Colonic mucosa (tissue), 4 donors: ENCODE measurements at regions not wholly inside any gene's neighbourhood (a gene's known extent, or its start where the extent isn't known, plus 50 kb on each side); places are given as distances from the start of the nearest gene placed in this dataset.

Experiments
- DNase-seq: peaks from one replicate; pipeline ENCODE4 v3.0.0-alpha.2; 2020
- H3K27ac ChIP-seq: fragments of 200-600 bp; one replicate; pipeline ENCODE4 v1.8.0; 2021
- H3K27me3 ChIP-seq: fragments of 200-600 bp; one replicate; pipeline ENCODE4 v1.8.0; 2021
- H3K36me3 ChIP-seq: fragments of 200-600 bp; one replicate; pipeline ENCODE4 v1.8.0; 2021
- H3K4me1 ChIP-seq: fragments of 200-600 bp; one replicate; pipeline ENCODE4 v1.8.0; 2021; ENCODE audit warnings: mild to moderate bottlenecking
- H3K4me3 ChIP-seq: fragments of 200-600 bp; one replicate; pipeline ENCODE4 v1.8.0; 2021
- H3K9ac ChIP-seq, 2 donors: one replicate each; pipeline ENCODE4 v1.7.0; 2013; ENCODE audit warnings: control low read depth in 2 of 2, low read depth in 2 of 2, low read length in 2 of 2
- H3K9me3 ChIP-seq: fragments of 200-600 bp; one replicate; pipeline ENCODE4 v1.8.0; 2021
- CTCF ChIP-seq: fragments of 200-600 bp; IDR thresholded peaks from one replicate; pipeline ENCODE4 v1.8.0; 2022; ENCODE audit warnings: antibody characterized with exemption, mild to moderate bottlenecking
- intact Hi-C: fragments of 100-400 bp; cut with DNase I; formaldehyde crosslinking; loops from one replicate; pipeline ENCODE4 v1.14.1; 2022
- donor health status: healthy.
- donor health status: DM: no; HTN: no; CAD: no.
- donor health status: DM: no; HTN: no; CAD: no.

GRCh38 chr4:180541678-180542077 is 1701.5 kb upstream of the TENM3 start:
- no peak for TF ChIP-seq CTCF
- intact Hi-C loops = no loop called here
- Histone ChIP-seq H3K4me1 (no peaks in the 10 kb centered on the region), H3K4me3 (no peak overlapping the region), H3K9ac (no peak overlapping the region), H3K36me3 (no peaks in the 10 kb centered on the region), H3K27me3 (no peaks in the 10 kb centered on the region), H3K9me3 (no peaks in the 10 kb centered on the region), H3K27ac (no peak overlapping the region)
- DNase-seq = no peak

- Histone ChIP-seq H3K4me3 (no peak overlapping the region), H3K9ac (no peak overlapping the region), H3K4me1 (no peaks in the 10 kb centered on the region), H3K36me3 (no peaks in the 10 kb centered on the region), H3K9me3 (no peaks in the 10 kb centered on the region), H3K27me3 (no peaks in the 10 kb centered on the region), H3K27ac (no peak overlapping the region)
- no peak for DNase-seq
- TF ChIP-seq CTCF = no peak
- intact Hi-C loops = no loop called here
Observed at GRCh38 chr4:180542445-180543100, 1700.6 kb upstream of the TENM3 start.

GRCh38 chr4:180550106-180550505 is 1693.1 kb upstream of the TENM3 start:
- Histone ChIP-seq H3K4me3 (no peak overlapping the region), H3K4me1 (no peaks in the 10 kb centered on the region), H3K9me3 (no peaks in the 10 kb centered on the region), H3K36me3 (no peaks in the 10 kb centered on the region), H3K27me3 (no peaks in the 10 kb centered on the region), H3K27ac (no peak overlapping the region), H3K9ac (no peak overlapping the region)
- intact Hi-C loops = no loop called here
- no peak for TF ChIP-seq CTCF
- no peak for DNase-seq

GRCh38 chr4:180557348-180557747 is 1685.9 kb upstream of the TENM3 start:
- no peak overlapping the region for H3K9ac ChIP-seq
- DNase-seq = no peak
- H3K4me1 ChIP-seq = no peaks in the 10 kb centered on the region
- no peaks in the 10 kb centered on the region for H3K36me3 ChIP-seq
- no peaks in the 10 kb centered on the region for H3K9me3 ChIP-seq
- no peak overlapping the region for H3K4me3 ChIP-seq
- H3K27me3 ChIP-seq = no peaks in the 10 kb centered on the region
- H3K27ac ChIP-seq = no peak overlapping the region
- no peak for TF ChIP-seq CTCF
- intact Hi-C loops = no loop called here

GRCh38 chr4:180557950-180558349 is 1685.3 kb upstream of the TENM3 start:
- intact Hi-C loops = no loop called here
- Histone ChIP-seq H3K27me3 (no peaks in the 10 kb centered on the region), H3K4me3 (no peak overlapping the region), H3K9ac (no peak overlapping the region), H3K4me1 (no peaks in the 10 kb centered on the region), H3K9me3 (no peaks in the 10 kb centered on the region), H3K36me3 (no peaks in the 10 kb centered on the region), H3K27ac (no peak overlapping the region)
- DNase-seq = no peak
- no peak for TF ChIP-seq CTCF
